Adipocyte (in vitro differentiated cells): ENCODE measurements at regions not wholly inside any gene's neighbourhood (a gene's known extent, or its start where the extent isn't known, plus 50 kb on each side); places are given as distances from the start of the nearest gene placed in this dataset.
A peak's percentile ranks its signal among the peaks of the same experiment; 100 is the strongest.

Experiments used
- DNase-seq: peaks from one replicate; pipeline ENCODE4 v3.0.0-alpha.2; 2015; ENCODE audit warnings: low read depth
- H3K27me3 ChIP-seq: replicated peaks from 2 replicates; pipeline ENCODE4 v1.7.0; 2013; ENCODE audit warnings: mild to moderate bottlenecking, low read length, moderate library complexity; ENCODE audit not compliant: control insufficient read depth, insufficient read depth
- H3K36me3 ChIP-seq: 2 replicates; pipeline ENCODE4 v1.7.0; 2013; ENCODE audit warnings: low read length, mild to moderate bottlenecking, moderate library complexity; ENCODE audit not compliant: control insufficient read depth, insufficient read depth, severe bottlenecking
- H3K4me1 ChIP-seq: 2 replicates; pipeline ENCODE4 v1.7.0; 2013; ENCODE audit warnings: mild to moderate bottlenecking, low read length, moderate library complexity; ENCODE audit not compliant: control insufficient read depth, insufficient read depth
- H3K4me3 ChIP-seq: 2 replicates; pipeline ENCODE4 v1.7.0; 2013; ENCODE audit warnings: mild to moderate bottlenecking, low read length, moderate library complexity
- H3K9ac ChIP-seq: 2 replicates; pipeline ENCODE4 v1.7.0; 2013; ENCODE audit warnings: mild to moderate bottlenecking, low read length, moderate library complexity
- H3K9me3 ChIP-seq: 2 replicates; pipeline ENCODE4 v1.7.0; 2013; ENCODE audit warnings: mild to moderate bottlenecking, low read length, moderate library complexity; ENCODE audit not compliant: control insufficient read depth

GRCh38 chr2:154620471-154620870, 78.0 kb upstream of the KCNJ3 start:
- Histone ChIP-seq H3K36me3 (no peaks in the 10 kb centered on the region), H3K4me1 (no peaks in the 10 kb centered on the region), H3K4me3 (no peak overlapping the region), H3K9me3 (no peaks in the 10 kb centered on the region), H3K9ac (no peak overlapping the region), H3K27me3 (no peaks in the 10 kb centered on the region)
- no peak for DNase-seq

- H3K27me3 ChIP-seq = no peaks in the 10 kb centered on the region
- H3K4me3 ChIP-seq = no peak overlapping the region
- no peaks in the 10 kb centered on the region for H3K36me3 ChIP-seq
- DNase-seq = peak; percentile 24
- H3K4me1 ChIP-seq = no peaks in the 10 kb centered on the region
- H3K9ac ChIP-seq = no peak overlapping the region
- H3K9me3 ChIP-seq = no peaks in the 10 kb centered on the region
These were observed 74.7 kb upstream of the KCNJ3 start for GRCh38 chr2:154623819-154624218.

GRCh38 chr2:154637456-154637855, 61.0 kb upstream of the KCNJ3 start:
- Histone ChIP-seq H3K4me1 (no peaks in the 10 kb centered on the region), H3K4me3 (no peak overlapping the region), H3K36me3 (no peaks in the 10 kb centered on the region), H3K27me3 (no peaks in the 10 kb centered on the region), H3K9me3 (no peaks in the 10 kb centered on the region), H3K9ac (no peak overlapping the region)
- no peak for DNase-seq

- no peak overlapping the region for H3K4me3 ChIP-seq
- no peaks in the 10 kb centered on the region for H3K4me1 ChIP-seq
- H3K9ac ChIP-seq = no peak overlapping the region
- no peaks in the 10 kb centered on the region for H3K36me3 ChIP-seq
- DNase-seq = no peak
- no peaks in the 10 kb centered on the region for H3K27me3 ChIP-seq
- no peaks in the 10 kb centered on the region for H3K9me3 ChIP-seq
These were observed 59.7 kb upstream of the KCNJ3 start for GRCh38 chr2:154638783-154639182.

GRCh38 chr2:154640000-154640399, 58.5 kb upstream of the KCNJ3 start:
- H3K4me3 ChIP-seq = no peak overlapping the region
- H3K9ac ChIP-seq = no peak overlapping the region

More at GRCh38 chr2:154640000-154640399, 58.5 kb upstream of the KCNJ3 start:
- Histone ChIP-seq H3K27me3 (no peaks in the 10 kb centered on the region), H3K4me1 (no peaks in the 10 kb centered on the region), H3K36me3 (no peaks in the 10 kb centered on the region), H3K9me3 (no peaks in the 10 kb centered on the region)
- no peak for DNase-seq
